NCI-H2196 treated with DMSO at 0.1 percent for 48 hours (cell line): ENCODE measurements at regions not wholly inside any gene's neighbourhood (a gene's known extent, or its start where the extent isn't known, plus 50 kb on each side); places are given as distances from the start of the nearest gene placed in this dataset.
"Not testable (repeated sequence)": the region's sequence is repeated elsewhere in the genome, so short reads cannot be mapped to it uniquely, and the experiment has no call there.

ENCODE experiments used
- DNase-seq: peaks from one replicate; lab custom pipeline; 2025; ENCODE audit not compliant: unreplicated experiment; lab: John Stamatoyannopoulos, UW

GRCh38 chr10:32217216-32217615 lies 129.7 kb downstream of the EPC1 start:
- no peak for DNase-seq

GRCh38 chr10:32213838-32214237 lies 133.1 kb downstream of the EPC1 start:
- not testable (repeated sequence) for DNase-seq

GRCh38 chr10:32211046-32211363 lies 136.0 kb downstream of the EPC1 start:
- DNase-seq, result no peak

DNA sequence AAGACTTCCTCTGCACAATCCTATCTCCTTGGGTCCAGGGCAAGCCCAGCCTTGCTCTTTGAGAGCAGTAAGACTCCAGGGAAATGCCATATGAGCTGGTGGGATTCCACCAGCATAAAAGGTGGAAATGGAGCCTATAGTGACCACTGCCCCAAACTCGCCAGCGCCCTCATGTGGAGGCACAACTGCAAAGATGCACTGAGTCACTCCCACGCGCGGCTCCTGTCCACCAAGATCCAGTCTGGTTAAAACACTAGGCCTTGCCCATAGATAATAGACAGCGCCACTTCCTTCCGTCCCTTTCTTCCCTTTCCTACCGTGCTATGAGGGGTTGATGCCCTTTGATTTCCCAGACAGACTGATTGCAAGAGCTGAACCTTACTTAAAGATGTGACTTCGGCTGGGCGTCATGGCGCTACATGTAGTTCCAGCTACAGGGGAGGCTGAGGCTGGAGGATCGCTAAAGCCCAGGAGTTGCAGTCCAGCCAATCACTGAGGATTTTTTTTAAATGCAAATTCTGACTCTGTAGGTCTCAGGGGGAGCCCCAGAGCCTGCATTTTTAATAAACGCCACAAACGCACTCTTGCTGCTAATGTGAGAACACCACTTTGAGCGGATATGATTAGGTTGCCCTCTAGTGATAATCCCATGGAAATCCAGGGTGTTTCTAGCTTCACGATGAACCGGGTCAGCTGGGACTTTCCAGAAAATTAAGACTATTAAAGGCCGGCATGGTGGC lies 136.5 kb downstream of the EPC1 start:
- DNase-seq, result no peak

DNA sequence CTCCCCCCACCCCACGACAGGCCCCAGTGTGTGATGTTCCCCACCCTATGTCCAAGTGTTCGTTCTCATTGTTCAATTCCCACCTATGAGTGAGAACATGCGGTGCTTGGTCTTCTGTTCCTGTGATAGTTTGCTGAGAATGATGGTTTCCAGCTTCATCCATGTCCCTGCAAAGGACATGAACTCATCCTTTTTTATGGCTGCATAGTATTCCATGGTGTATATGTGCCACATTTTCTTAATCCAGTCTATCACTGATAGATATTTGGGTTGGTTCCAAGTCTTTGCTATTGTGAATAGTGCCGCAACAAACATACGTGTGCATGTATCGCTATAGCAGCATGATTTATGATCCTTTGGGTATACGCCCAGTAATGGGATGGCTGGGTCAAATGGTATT lies 139.0 kb downstream of the EPC1 start:
- not testable (repeated sequence) for DNase-seq

DNA sequence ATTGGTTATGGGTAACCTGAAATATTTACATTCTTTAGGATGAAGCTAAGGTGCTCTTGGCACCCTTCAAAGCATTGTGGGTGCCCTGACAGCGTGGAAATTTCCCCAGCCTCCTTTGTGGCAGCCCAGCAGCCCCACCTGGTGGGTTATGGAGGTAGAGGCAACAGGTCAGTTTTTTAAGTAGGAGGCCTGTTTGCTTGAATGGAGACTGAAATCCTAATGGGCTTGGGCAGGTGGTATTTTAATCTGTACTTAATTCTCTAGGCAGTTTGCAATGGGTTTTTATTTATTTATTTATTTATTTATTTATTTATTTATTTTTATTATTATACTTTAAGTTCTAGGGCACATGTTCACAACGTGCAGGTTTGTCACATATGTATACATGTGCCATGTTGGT lies 139.4 kb downstream of the EPC1 start:
- DNase-seq, result no peak

DNA sequence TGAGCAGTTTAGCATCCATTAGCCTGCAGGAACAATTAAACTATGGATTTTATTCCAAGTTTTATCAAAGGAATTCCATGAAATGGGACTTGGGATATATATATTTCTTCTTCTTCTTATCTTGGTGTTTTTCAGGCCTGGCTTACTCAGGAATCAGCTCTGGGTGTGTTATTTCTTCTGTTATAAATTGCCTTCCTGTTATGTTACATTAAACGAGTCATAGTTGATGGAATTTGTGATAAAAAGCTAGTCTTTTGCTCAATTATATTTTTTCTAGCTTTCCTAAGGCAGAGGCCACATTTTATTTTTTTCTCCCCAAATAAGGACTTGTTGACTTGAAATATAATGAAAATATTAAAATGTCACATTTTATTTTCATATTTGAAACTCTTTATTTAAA lies 141.3 kb downstream of the EPC1 start:
- no peak for DNase-seq

GRCh38 chr10:32204606-32205005 lies 142.4 kb downstream of the EPC1 start:
- no peak for DNase-seq

DNA sequence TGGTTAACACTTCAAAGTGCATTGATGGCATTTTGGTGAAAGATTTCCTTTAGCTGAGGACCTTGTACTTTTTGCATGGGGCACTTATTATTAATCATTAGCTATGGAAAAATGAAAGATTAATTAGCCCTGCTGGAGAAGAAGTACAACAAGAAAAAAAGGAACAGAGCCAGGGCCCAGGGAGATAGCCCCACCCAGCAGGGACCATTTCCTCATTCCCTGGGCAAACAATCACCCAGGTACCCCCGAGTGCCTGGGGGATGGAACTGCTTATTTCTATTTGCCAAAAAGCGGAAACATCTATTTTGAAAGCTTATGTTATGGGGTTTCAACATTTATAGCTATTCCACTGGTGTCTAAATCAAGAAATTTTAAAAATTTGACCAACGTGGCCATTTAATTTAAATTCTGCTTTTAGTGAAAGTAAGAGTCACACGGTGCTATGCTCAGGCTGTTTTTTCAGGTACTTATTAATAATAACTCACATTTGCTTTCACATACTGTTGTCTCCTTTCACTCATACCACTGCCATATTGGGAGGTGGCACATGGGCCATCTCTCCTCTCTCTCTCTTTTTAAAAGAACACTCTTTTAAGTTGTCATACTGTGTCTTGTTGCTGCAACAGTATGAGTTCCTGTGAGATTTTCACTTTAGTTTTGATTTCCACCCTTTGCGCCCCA lies 143.6 kb upstream of the KIF5B start:
- no peak for DNase-seq

GRCh38 chr10:32197423-32197822 lies 141.2 kb upstream of the KIF5B start:
- no peak for DNase-seq

GRCh38 chr10:32190890-32191491 lies 134.8 kb upstream of the KIF5B start:
- DNase-seq, result no peak

DNA sequence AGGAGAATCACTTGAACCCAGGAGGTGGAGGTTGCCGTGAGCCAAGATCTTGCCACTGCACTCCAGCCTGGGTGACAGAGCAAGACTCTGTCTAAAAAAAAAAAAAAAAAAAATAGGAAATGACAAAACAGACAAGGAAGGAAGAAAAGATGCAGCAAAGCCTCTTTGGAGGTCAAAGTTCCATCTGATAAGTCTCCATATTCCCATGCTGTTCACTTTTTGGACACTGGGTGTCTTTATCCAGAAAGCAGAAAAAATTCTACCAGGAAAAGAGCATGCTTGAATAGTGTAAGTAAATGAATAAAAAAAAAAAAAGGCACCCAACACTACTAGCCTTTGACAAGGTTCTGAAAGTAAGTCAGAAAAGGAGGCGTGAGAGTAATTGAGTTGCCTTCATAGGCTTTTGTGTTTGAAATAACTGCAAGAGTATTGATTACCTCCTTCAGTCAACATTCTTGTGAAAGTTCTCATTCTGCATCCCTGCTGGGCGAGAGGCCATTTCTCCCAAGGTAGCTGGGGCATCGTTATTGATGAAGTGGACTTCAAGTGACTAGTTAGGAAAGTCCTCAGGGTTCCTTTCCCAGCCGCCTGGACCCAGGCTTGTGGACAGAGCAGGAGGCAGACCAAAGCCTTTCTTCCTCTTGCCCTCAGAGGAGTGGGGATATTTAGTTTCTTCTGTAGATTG lies 133.3 kb upstream of the KIF5B start:
- no peak for DNase-seq

DNA sequence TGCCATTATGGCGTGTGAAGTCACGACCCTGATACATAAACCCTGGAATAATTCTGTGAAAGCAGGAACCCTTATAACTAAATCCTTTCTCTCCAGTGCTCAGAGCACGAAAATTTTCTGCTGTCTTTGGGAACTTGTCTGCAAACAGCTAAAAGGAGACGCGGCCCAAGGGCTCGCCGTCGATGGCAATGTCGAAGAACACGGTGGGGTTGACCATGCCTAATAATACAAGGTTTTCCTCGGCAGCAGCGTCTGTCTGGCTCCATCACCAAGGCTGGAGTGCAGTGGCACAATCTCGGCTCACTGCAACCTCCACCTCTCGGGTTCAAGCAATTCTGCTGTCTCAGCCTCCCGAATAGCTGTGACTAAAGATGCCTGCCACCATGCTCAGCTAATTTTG lies 132.4 kb upstream of the KIF5B start:
- not testable (repeated sequence) for DNase-seq

GRCh38 chr10:32187686-32188085 lies 131.5 kb upstream of the KIF5B start:
- no peak for DNase-seq

DNA sequence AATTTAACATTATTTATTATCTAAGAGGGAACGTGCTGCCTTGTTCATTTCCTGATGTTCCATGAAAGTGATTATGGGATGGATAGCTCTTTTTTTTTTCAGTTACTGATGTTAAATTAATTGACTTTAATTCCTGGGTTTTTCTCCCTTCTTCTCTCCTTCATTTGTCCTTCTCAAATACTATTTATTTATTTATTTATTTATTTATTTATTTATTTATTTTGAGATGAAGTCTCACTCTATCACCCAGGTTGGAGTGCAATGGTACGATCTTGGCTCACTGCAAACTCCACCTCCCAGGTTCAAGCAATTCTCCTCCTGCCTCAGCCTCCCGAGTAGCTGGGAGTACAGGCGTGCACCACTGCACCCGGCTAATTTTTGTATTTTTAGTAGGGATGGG lies 127.4 kb upstream of the KIF5B start:
- not testable (repeated sequence) for DNase-seq

GRCh38 chr10:32182476-32182875 lies 126.3 kb upstream of the KIF5B start:
- DNase-seq, result no peak

GRCh38 chr10:32180390-32181280 lies 124.4 kb upstream of the KIF5B start:
- no peak for DNase-seq

DNA sequence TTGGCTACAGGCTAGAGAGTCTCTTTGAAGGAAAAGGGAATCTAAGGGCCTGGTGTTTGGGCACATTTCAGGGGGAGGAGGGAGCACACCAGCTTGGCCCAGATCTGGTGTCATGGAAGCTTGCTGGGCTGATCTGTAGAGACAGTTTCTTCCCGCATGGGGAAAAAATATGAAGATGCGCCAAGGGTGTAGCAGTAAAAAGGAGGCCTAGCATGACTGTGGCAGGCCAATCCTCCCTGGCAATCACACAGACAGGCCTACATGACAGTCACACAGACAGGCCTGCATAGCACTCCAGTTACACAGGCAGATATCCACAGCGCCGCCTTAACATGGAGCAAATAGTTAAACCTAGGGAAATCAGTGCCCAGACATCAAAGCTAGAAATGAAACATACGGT lies 123.6 kb upstream of the KIF5B start:
- no peak for DNase-seq

GRCh38 chr10:32177594-32177993 lies 121.4 kb upstream of the KIF5B start:
- DNase-seq, result not testable (repeated sequence)

GRCh38 chr10:32175629-32176028 lies 119.4 kb upstream of the KIF5B start:
- no peak for DNase-seq

- DNase-seq, result no peak
These were observed 118.2 kb upstream of the KIF5B start for GRCh38 chr10:32174349-32174893.
